ENCODE measurements at regions not wholly inside any gene's neighbourhood (a gene's known extent, or its start where the extent isn't known, plus 50 kb on each side); places are given as distances from the start of the nearest gene placed in this dataset.

DNA sequence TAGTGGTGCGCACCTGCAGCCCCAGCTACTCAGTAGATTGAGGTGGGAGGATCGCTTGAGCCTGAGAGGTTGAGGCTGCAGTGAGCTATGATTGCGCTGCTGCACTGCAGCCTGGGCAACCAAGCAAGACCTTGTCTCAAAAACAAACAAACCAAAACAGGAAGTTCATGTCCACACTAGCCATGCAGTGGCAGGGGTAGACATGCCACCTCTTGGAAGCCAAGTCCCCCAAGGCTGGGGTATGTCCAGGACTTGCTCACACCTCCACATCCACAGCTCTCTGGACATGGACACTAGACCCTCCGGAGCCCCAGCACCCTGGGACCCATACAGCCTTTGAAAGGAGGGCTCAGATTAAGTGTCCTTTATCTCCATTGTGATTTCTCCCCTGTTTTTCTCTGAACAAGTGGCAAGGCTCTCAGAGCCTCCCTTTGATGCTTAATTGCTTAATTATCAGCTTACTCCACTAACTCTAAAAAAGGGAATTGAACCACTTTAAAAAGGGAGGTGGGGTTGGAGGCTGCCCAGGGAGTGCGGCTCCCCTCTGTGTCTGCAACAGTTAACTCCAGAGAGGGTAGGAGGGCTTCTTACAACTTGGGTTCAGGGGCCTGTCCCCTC is 424.6 kb upstream of the C16orf82 start:
- DNase-seq (ENCODE audit: low read depth in 2 of 2) = no peak
- Histone ChIP-seq H3K9me3 (ENCODE audit: control insufficient read depth, insufficient read depth, low read depth, low read length) (no peaks in the 10 kb centered on the region), H2AFZ (ENCODE audit: low read length) (no peak overlapping the region), H3K4me2 (ENCODE audit: extremely low read depth, insufficient read depth, low read length) (no peak overlapping the region), H3K79me2 (ENCODE audit: control insufficient read depth, insufficient read depth, low read length) (no peaks in the 10 kb centered on the region), H3K36me3 (ENCODE audit: control insufficient read depth, insufficient read depth, low read length) (no peaks in the 10 kb centered on the region), H3K27me3 (ENCODE audit: control insufficient read depth, insufficient read depth, low read length) (no peaks in the 10 kb centered on the region), H3K27ac (ENCODE audit: insufficient read depth, low read length) (no peak overlapping the region), H3K9ac (ENCODE audit: insufficient read depth, low read length) (no peak overlapping the region), H3K4me3 (replicated peaks in 1 of 4; ENCODE audit: control extremely low read depth in 1 of 4, insufficient read depth in 1 of 4, low read depth in 3 of 4, low read length in 4 of 4) (no peak overlapping the region), H4K20me1 (ENCODE audit: control insufficient read depth, extremely low read depth, insufficient read depth, low read length) (no peaks in the 10 kb centered on the region), H3K4me1 (ENCODE audit: control insufficient read depth, extremely low read depth, insufficient read depth, low read length) (no peaks in the 10 kb centered on the region)
- no peak for TF ChIP-seq EZH2 (IDR thresholded peaks at IDR 0.05; ENCODE audit: low read length, missing control alignments)
- TF ChIP-seq, protein P1, sequence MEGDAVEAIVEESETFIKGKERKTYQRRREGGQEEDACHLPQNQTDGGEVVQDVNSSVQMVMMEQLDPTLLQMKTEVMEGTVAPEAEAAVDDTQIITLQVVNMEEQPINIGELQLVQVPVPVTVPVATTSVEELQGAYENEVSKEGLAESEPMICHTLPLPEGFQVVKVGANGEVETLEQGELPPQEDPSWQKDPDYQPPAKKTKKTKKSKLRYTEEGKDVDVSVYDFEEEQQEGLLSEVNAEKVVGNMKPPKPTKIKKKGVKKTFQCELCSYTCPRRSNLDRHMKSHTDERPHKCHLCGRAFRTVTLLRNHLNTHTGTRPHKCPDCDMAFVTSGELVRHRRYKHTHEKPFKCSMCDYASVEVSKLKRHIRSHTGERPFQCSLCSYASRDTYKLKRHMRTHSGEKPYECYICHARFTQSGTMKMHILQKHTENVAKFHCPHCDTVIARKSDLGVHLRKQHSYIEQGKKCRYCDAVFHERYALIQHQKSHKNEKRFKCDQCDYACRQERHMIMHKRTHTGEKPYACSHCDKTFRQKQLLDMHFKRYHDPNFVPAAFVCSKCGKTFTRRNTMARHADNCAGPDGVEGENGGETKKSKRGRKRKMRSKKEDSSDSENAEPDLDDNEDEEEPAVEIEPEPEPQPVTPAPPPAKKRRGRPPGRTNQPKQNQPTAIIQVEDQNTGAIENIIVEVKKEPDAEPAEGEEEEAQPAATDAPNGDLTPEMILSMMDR (conservative IDR thresholded peaks at IDR 0.05 in 1 of 2, IDR thresholded peaks at IDR 0.05 in 1 of 2; ENCODE audit: low read depth in 1 of 2, low read length in 2 of 2) = no peak

- H2AFZ ChIP-seq (ENCODE audit: low read length) = no peak overlapping the region
- no peak overlapping the region for H3K4me3 ChIP-seq (replicated peaks in 1 of 4; ENCODE audit: control extremely low read depth in 1 of 4, insufficient read depth in 1 of 4, low read depth in 3 of 4, low read length in 4 of 4)
- no peak overlapping the region for H3K4me2 ChIP-seq (ENCODE audit: extremely low read depth, insufficient read depth, low read length)
- H3K9me3 ChIP-seq (ENCODE audit: control insufficient read depth, insufficient read depth, low read depth, low read length) = no peaks in the 10 kb centered on the region
- DNase-seq (ENCODE audit: low read depth in 2 of 2) = no peak
- no peaks in the 10 kb centered on the region for H3K27me3 ChIP-seq (ENCODE audit: control insufficient read depth, insufficient read depth, low read length)
- no peak overlapping the region for H3K9ac ChIP-seq (ENCODE audit: insufficient read depth, low read length)
- H3K4me1 ChIP-seq (ENCODE audit: control insufficient read depth, extremely low read depth, insufficient read depth, low read length) = no peaks in the 10 kb centered on the region
- no peaks in the 10 kb centered on the region for H3K79me2 ChIP-seq (ENCODE audit: control insufficient read depth, insufficient read depth, low read length)
- TF ChIP-seq EZH2 (IDR thresholded peaks at IDR 0.05; ENCODE audit: low read length, missing control alignments) = no peak
- TF ChIP-seq, protein P1 (conservative IDR thresholded peaks at IDR 0.05 in 1 of 2, IDR thresholded peaks at IDR 0.05 in 1 of 2; ENCODE audit: low read depth in 1 of 2, low read length in 2 of 2) = no peak
- H3K27ac ChIP-seq (ENCODE audit: insufficient read depth, low read length) = no peak overlapping the region
- H3K36me3 ChIP-seq (ENCODE audit: control insufficient read depth, insufficient read depth, low read length) = no peaks in the 10 kb centered on the region
- no peaks in the 10 kb centered on the region for H4K20me1 ChIP-seq (ENCODE audit: control insufficient read depth, extremely low read depth, insufficient read depth, low read length)
Measured at GRCh38 chr16:26643519-26643918, 423.2 kb upstream of the C16orf82 start.

- no peaks in the 10 kb centered on the region for H3K79me2 ChIP-seq (ENCODE audit: control insufficient read depth, insufficient read depth, low read length)
- DNase-seq (ENCODE audit: low read depth in 2 of 2) = no peak
- no peak overlapping the region for H2AFZ ChIP-seq (ENCODE audit: low read length)
Measured at GRCh38 chr16:26644912-26645543, 421.7 kb upstream of the C16orf82 start.

More at GRCh38 chr16:26644912-26645543, 421.7 kb upstream of the C16orf82 start:
- TF ChIP-seq EZH2 (IDR thresholded peaks at IDR 0.05; ENCODE audit: low read length, missing control alignments) = no peak
- TF ChIP-seq, protein P1 (conservative IDR thresholded peaks at IDR 0.05 in 1 of 2, IDR thresholded peaks at IDR 0.05 in 1 of 2; ENCODE audit: low read depth in 1 of 2, low read length in 2 of 2) = no peak
- Histone ChIP-seq H3K4me2 (ENCODE audit: extremely low read depth, insufficient read depth, low read length) (no peak overlapping the region), H3K27me3 (ENCODE audit: control insufficient read depth, insufficient read depth, low read length) (no peaks in the 10 kb centered on the region), H3K4me1 (ENCODE audit: control insufficient read depth, extremely low read depth, insufficient read depth, low read length) (no peaks in the 10 kb centered on the region), H3K9ac (ENCODE audit: insufficient read depth, low read length) (no peak overlapping the region), H4K20me1 (ENCODE audit: control insufficient read depth, extremely low read depth, insufficient read depth, low read length) (no peaks in the 10 kb centered on the region), H3K4me3 (replicated peaks in 1 of 4; ENCODE audit: control extremely low read depth in 1 of 4, insufficient read depth in 1 of 4, low read depth in 3 of 4, low read length in 4 of 4) (no peak overlapping the region), H3K36me3 (ENCODE audit: control insufficient read depth, insufficient read depth, low read length) (no peaks in the 10 kb centered on the region), H3K9me3 (ENCODE audit: control insufficient read depth, insufficient read depth, low read depth, low read length) (no peaks in the 10 kb centered on the region), H3K27ac (ENCODE audit: insufficient read depth, low read length) (no peak overlapping the region)

All from fibroblast of lung (primary cell).